Ureter (tissue), 1 donor: ENCODE measurements at regions not wholly inside any gene's neighbourhood (a gene's known extent, or its start where the extent isn't known, plus 50 kb on each side); places are given as distances from the start of the nearest gene placed in this dataset.
"Not testable (repeated sequence)": the region's sequence is repeated elsewhere in the genome, so short reads cannot be mapped to it uniquely, and the experiment has no call there.

Experiments
- DNase-seq: peaks from one replicate; pipeline ENCODE4 v3.0.0-alpha.2; 2020; ENCODE audit warnings: low spot score
- donor health status: DM: yes; HTN: yes; CAD: no.

DNA sequence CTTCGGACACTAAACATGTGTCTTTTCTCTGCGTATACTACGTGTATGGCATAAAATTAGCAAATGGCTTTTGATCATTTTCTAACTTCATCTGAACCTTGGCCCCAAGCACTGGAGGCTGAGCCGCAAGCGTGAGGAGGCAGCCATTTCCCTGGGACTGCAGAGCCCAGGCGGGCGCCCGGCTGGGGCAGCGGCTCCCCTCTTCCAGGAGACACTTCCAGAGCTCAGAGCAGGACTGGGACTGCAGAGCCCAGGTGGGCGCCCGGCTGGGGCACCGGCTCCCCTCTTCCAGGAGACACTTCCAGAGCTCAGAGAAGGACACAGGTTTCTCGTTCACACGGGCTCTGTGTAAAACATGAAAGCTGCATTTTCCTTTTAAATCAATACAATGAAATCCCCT, 484.1 kb upstream of the SALL3 start:
- no peak for DNase-seq

- no peak for DNase-seq
Measured at GRCh38 chr18:78496079-78496478, 483.5 kb upstream of the SALL3 start.

- DNase-seq = no peak
Measured at GRCh38 chr18:78497641-78498040, 482.0 kb upstream of the SALL3 start.

- no peak for DNase-seq
Measured at GRCh38 chr18:78499586-78499985, 480.0 kb upstream of the SALL3 start.

- DNase-seq = no peak
Measured at GRCh38 chr18:78501251-78501650, 478.4 kb upstream of the SALL3 start.

DNA sequence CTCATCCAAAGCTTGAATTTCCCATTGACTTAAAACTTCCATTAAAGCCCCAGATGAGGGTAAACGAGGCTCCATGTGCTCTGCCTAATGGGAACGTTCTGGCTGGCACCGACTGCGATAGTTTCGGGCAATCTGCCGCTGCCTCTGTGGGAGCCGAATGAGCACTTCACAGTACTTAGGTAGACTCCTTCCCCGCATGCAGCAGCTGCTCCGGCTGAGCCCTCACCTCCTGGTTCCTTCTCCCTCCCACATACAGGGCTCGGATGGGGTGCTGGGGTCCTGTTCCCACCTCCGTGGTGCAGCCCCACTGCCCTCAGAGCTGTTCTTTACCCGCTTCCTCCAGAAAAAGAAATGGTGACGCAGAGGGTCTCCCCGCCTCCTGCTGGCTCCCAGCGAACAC, 476.5 kb upstream of the SALL3 start:
- DNase-seq = no peak

DNA sequence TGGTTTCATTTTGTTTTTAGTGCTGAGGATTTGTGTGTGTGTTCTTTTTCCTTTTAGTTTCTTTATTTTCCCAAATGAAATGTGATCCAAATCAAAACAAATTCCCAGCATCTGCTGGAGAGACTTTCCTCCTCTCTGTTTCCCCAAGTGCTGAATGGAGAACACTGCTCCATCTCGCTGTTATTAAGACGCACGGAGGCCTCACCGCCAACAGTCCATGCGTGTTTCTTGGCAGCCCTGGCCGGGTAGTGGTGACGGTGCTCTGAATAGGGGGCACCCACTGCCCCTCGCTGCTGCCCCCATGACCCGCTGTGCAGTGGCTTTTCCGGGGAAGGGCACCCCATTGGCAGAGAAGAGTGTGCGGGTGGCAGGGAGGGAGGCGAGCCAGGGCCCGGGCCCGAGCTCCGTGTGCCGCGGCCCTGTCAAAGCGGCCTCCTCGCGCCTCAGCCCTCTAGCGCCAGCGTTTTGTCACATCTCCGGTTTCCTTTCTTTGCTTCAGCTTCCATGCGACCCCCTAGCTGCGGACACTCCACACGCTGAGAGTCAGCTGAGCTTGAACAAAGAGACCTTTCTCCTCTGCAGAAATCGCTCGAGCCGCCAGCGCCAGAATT, 473.7 kb upstream of the SALL3 start:
- DNase-seq = no peak

GRCh38 chr18:78507217-78507616, 472.4 kb upstream of the SALL3 start:
- no peak for DNase-seq

- DNase-seq = not testable (repeated sequence)
Measured at GRCh38 chr18:78508228-78508824, 471.3 kb upstream of the SALL3 start.

DNA sequence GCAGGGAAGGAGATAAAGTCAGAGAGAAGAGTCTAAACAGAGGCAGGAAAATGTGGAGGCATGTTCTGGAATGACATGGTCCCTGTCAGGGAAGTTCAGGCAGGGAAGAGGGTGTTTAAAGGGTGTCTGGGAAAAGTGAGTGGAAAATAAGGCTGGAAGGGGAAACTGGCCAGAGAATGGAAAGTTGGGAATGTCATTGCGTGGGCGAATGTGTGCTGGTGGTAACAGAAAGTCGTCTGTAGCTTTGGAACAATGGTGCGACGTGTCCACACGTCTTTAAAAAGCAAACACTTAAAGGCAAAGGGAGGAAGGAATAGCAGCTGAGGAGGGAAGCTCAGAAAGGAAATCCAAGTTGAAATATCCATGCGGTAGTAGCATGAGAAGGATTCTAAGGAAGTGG, 469.5 kb upstream of the SALL3 start:
- no peak for DNase-seq

- DNase-seq = no peak
Measured at GRCh38 chr18:78510636-78511035, 469.0 kb upstream of the SALL3 start.

- DNase-seq = no peak
Measured at GRCh38 chr18:78511666-78512601, 467.7 kb upstream of the SALL3 start.

- DNase-seq = peak; percentile 17
Measured at GRCh38 chr18:78514910-78515670, 464.5 kb upstream of the SALL3 start.

- DNase-seq = no peak
Measured at GRCh38 chr18:78517328-78517727, 462.3 kb upstream of the SALL3 start.

- no peak for DNase-seq
Measured at GRCh38 chr18:78517973-78518372, 461.6 kb upstream of the SALL3 start.

GRCh38 chr18:78518805-78519204, 460.8 kb upstream of the SALL3 start:
- DNase-seq = no peak

DNA sequence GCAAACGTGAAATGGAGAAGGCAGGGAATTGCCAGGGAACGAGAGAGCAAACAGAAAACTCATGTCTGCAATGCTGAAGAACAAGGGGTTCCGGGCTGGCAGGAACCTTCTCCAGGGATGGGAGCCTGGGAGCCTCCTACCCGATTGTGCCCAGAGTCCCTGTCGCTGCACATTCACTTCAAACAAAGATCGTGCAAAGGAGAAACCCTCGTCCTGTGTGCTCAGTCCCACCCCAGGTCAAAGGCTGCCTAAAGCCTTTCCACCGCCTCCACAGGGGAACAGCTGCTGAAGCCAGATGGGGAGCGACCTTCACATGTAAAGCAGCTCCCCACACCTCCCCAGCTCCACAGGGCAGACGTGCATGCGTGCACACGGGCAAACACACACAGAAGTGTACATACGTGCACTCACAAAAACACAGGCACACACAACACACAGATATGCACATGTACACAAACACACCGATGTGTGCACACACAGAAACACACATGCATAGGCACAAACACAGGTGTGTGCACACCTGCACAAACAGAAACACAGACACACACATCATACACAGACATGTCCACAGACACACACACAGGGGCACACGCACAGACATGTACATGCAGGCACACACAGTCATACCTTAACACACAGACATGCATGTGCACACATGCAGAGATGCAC, 460.1 kb upstream of the SALL3 start:
- no peak for DNase-seq

DNA sequence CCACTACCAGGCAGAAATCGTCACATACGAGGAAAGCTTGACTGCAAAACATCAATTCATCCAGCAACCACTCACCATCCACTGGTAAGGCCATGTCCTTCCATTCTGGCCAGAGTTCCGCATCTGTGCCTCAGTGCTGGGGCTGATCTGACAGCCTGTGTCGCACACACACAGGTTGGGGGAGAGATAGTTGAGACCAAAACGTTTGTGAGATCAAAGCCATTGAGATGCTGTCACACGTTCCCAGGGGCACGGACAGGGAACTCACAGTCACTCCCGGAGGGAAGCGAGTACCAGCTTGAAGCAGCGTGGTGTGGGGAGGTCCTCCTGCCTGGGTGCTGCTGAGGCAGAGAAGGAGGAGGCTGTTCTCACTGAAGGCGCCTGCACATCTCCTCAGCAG, 458.5 kb upstream of the SALL3 start:
- peak; percentile 28 for DNase-seq

- DNase-seq = no peak
Measured at GRCh38 chr18:78521744-78522143, 457.9 kb upstream of the SALL3 start.

- DNase-seq = no peak
Measured at GRCh38 chr18:78522507-78522906, 457.1 kb upstream of the SALL3 start.

- no peak for DNase-seq
Measured at GRCh38 chr18:78523850-78524249, 455.8 kb upstream of the SALL3 start.
